ENCODE measurements at regions not wholly inside any gene's neighbourhood (a gene's known extent, or its start where the extent isn't known, plus 50 kb on each side); places are given as distances from the start of the nearest gene placed in this dataset.
"Not testable (repeated sequence)": the region's sequence is repeated elsewhere in the genome, so short reads cannot be mapped to it uniquely, and the experiment has no call there.

GRCh38 chr4:81700189-81700588, 228.5 kb upstream of the RASGEF1B start:
- DNase-seq: no peak

GRCh38 chr4:81698538-81699296, 227.0 kb upstream of the RASGEF1B start:
- DNase-seq: peak; percentile 37

- DNase-seq: no peak
Measured at GRCh38 chr4:81694176-81694913, 222.6 kb upstream of the RASGEF1B start.

- no peak for DNase-seq
Measured at GRCh38 chr4:81690871-81691270, 219.2 kb upstream of the RASGEF1B start.

- DNase-seq: peak; percentile 12
Measured at GRCh38 chr4:81688085-81688484, 216.4 kb upstream of the RASGEF1B start.

- no peak for DNase-seq
Measured at GRCh38 chr4:81687471-81687870, 215.8 kb upstream of the RASGEF1B start.

- no peak for DNase-seq
Measured at GRCh38 chr4:81685104-81685503, 213.4 kb upstream of the RASGEF1B start.

- peak; percentile 43 for DNase-seq
Measured at GRCh38 chr4:81684352-81684751, 212.6 kb upstream of the RASGEF1B start.

GRCh38 chr4:81682492-81682891, 210.8 kb upstream of the RASGEF1B start:
- no peak for DNase-seq

- no peak for DNase-seq
Measured at GRCh38 chr4:81679315-81679714, 207.6 kb upstream of the RASGEF1B start.

GRCh38 chr4:81678801-81679200, 207.1 kb upstream of the RASGEF1B start:
- DNase-seq: peak; percentile 76

GRCh38 chr4:81676537-81676936, 204.8 kb upstream of the RASGEF1B start:
- no peak for DNase-seq

- DNase-seq: no peak
Measured at GRCh38 chr4:81675791-81676393, 204.2 kb upstream of the RASGEF1B start.

- DNase-seq: no peak
Measured at GRCh38 chr4:81673961-81674360, 202.3 kb upstream of the RASGEF1B start.

- not testable (repeated sequence) for DNase-seq
Measured at GRCh38 chr4:81668328-81668727, 196.6 kb upstream of the RASGEF1B start.

- no peak for DNase-seq
Measured at GRCh38 chr4:81667539-81667938, 195.8 kb upstream of the RASGEF1B start.

- DNase-seq: no peak
Measured at GRCh38 chr4:81666491-81666890, 194.8 kb upstream of the RASGEF1B start.

- DNase-seq: no peak
Measured at GRCh38 chr4:81665649-81666048, 193.9 kb upstream of the RASGEF1B start.

- DNase-seq: no peak
Measured at GRCh38 chr4:81665045-81665444, 193.3 kb upstream of the RASGEF1B start.

- no peak for DNase-seq
Measured at GRCh38 chr4:81664079-81664478, 192.4 kb upstream of the RASGEF1B start.

GRCh38 chr4:81663368-81663767, 191.7 kb upstream of the RASGEF1B start:
- DNase-seq: no peak

- DNase-seq: no peak
Measured at GRCh38 chr4:81659051-81659450, 187.3 kb upstream of the RASGEF1B start.

GRCh38 chr4:81652069-81652478, 180.4 kb upstream of the RASGEF1B start:
- no peak for DNase-seq
